Uterus (tissue), 2 donors: ENCODE measurements at regions not wholly inside any gene's neighbourhood (a gene's known extent, or its start where the extent isn't known, plus 50 kb on each side); places are given as distances from the start of the nearest gene placed in this dataset.

Experiments
- CTCF ChIP-seq, 4 experiments: fragments of 200-600 bp in 2 of 4; fragments of 450-650 bp in 2 of 4; sonication (generic) in 2 of 4; IDR thresholded peaks; one replicate each; pipeline ENCODE4 v1.5.1; 2016 to 2019; ENCODE audit warnings: antibody characterized with exemption in 4 of 4, mild to moderate bottlenecking in 2 of 4, moderate library complexity in 1 of 4
- POLR2A ChIP-seq, 2 donors: fragments of 450-650 bp; IDR thresholded peaks; one replicate each; pipeline ENCODE4 v1.6.1; 2016; ENCODE audit warnings: antibody characterized with exemption in 2 of 2, mild to moderate bottlenecking in 1 of 2, moderate library complexity in 1 of 2

- TF ChIP-seq POLR2A (IDR thresholded peaks at IDR 0.05): no peak
- no peak for TF ChIP-seq CTCF (IDR thresholded peaks at IDR 0.05)
These were observed 631.3 kb upstream of the CA10 start for GRCh38 chr17:52789829-52790228.
